SHP77 treated with DMSO at 0.1 percent for 48 hours (cell line): ENCODE measurements at regions not wholly inside any gene's neighbourhood (a gene's known extent, or its start where the extent isn't known, plus 50 kb on each side); places are given as distances from the start of the nearest gene placed in this dataset.

ENCODE experiments used
- DNase-seq: peaks from one replicate; lab custom pipeline; 2025; lab: John Stamatoyannopoulos, UW

DNA sequence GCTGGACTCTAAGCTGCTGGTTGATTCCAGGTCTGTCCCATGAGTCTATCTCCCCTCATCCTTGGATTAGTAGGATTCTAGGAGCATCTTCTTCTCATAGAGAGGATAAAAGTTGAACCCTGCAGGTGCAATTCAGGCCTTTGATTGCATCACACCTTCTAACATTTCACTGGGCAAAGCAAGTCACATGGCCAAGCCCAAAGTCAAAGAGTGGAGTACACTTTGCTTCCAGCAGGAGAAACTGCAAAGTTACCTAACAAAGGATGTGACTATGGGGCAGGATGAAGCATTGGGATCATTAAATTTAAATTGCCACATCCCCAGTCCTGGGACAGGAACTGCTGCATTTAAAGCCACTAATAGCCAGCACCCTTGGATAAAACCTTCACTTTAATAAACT is 51.0 kb upstream of the EGFLAM start:
- DNase-seq, result no peak

DNA sequence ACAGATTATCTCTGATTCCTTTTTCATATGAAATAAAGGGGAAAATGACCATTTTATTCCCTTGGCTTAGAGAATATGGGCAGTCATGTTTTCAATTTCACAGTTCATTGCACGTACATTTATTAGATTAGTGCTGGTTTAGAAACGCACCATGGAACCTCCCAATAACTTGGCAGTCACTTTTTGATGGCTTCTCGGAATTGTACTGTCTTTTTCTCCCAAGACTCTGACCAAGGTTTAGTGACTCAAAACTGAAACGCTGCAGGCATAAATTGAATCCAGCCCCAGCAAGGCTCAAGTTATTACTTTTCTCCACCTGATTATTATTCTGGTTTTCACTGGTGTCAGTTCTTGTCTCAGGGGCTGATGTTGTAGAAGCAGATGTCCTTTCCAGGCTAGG is 55.6 kb upstream of the EGFLAM start:
- DNase-seq, result no peak

DNA sequence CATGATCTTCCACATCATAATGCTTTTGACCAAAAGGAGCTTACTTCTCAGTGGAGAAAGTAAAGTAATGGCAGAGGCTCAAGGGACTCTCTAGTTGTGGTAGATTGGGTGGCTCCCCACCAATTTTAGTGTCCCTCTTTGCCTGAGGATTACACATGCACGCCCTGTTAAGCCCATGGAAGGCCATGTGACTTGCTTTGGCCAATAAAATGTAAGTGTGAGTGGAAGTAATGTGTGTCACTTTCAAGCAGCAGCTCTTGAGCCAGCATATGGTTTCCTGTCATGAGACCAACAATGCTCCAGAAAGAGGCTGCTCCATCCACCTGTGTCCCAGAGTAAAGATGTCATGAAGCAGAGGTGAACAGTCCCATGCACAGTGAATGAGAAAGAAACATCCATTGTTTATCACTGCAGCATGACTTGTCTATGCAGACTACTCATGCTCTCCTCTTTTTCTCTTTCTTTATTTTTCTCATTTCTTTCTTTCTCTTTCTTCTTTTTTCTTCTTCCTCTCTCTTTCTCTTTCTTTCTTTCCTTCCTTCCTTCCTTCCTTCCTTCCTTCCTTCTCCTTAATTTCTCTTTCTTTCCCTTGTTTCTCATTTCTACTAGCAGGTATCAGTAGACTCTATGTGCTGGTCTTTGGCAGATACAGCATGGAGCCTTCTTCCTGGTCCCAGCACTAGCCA is 57.3 kb upstream of the EGFLAM start:
- DNase-seq, result no peak

DNA sequence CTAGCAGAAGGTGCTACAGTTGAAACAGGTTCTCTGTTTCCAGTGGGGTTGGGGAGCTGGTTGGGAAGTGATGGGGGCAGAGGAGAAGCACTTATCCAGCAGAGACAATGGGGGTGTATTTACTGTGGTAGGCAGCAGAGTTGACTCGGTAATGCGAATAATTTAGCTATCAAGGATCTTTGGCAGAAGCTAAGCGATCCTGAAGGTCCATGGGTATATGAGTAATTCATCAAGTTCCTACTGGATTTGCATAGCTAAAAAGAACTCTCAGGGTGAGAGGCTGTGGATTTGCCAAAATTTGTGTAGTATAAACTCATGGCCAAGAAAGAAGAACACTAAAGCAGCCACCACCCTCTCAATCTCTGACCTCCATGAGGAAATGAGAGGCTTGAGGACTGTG is 61.2 kb upstream of the EGFLAM start:
- DNase-seq, result no peak

DNA sequence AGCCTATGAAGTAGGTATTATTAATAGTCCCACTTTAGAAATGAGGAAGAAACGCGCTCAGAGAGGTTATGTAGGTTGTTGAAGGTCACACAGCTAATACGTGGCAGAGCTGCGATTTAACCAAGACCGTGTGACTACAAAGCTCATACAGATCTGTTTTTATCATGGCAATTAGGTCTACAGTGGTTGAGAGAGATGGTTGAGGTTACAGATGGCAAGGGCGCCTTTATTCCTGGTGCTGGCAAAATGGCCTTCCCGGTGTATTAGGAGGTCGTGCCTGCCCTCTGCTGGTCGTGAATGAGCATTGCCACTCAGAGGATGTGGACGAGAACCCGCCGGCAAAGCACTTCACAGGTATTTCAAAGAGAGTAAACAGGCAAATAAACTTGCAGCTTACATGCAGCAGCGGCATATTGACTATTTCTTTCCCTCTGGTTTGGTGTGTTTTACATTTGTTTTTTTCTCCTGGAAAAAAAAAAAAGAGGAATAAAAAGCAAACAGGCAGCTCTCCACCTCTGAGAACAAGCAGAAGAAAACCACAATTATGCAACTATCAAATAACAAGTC is 65.3 kb upstream of the EGFLAM start:
- DNase-seq, result peak; percentile 30

DNA sequence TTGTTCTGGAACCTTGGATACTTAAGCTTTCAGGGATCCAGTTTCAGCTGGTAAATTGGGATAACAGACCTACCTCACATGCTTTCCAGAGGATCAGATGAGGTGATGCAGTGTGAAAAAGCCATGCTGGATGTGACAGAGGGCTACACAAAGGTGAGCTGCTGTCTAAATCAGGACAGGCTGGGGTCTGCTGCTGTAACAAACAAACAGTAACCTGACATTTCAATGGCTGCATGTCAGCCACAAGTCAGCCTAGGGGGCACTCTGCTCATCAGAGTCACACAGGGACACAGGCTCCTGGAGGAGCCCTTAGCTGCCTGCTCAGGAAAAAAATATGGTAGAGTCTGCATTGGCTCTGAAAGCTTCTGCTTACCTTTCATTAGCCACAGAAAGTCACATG is 66.7 kb upstream of the EGFLAM start:
- DNase-seq, result no peak

DNA sequence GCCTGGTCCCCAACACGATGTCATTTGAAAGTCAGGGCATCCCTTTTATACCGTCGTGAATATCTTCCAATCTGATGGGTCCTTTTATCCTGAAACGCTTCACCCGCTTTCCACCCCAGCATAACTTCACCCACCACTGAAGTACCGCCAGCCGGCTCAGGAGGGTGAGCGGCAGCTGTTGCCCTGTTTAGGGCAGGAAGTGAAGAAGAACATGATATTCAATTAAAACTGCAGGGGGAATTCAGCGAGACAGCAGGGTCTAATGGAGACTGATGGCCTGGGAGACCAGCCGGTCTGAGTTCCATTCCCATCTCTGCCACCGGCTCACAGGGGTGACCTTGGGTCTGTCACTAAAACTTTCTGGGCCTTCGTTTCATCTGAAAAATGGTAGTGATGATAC is 68.2 kb upstream of the EGFLAM start:
- DNase-seq, result no peak

DNA sequence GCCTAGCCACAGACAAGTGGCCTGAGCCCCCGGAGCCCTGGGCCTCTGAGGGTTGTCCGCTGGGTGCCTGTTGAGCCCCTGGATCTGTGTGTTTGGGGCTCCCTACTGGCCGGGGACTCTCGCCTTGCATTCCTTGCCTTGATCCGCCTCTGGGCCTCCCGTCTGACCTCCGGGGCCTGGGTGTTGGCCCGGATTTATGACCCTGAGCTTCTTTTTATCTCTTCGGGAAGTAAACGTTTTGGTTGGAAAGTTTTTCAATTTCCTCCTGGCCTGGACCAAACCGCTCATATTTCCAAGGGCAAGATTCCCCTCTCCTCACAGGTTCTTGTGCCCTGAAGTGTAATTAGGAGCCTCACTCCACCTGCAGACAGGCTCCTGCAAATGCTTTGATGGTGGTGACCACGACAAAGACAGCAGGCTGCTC is 69.3 kb upstream of the EGFLAM start:
- DNase-seq, result no peak

DNA sequence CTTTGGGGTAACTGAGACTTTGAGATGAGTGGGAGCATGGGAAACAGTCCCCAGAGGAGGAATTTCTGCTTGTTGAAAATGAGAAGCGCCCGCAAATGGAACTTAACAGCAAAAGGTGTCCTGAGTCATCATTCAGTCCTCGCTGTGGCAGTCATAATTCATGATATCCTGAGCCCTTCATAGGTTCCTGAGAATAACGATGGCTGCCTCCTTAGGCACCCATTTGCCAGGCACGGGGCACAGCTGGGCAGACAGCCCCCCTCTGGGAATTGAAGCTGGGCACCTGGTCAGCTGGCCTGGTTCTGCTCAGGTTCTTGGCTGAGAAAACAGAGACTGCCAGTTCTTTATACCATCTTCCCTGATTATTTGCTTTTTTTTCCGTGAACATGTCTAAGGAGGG is 69.8 kb upstream of the EGFLAM start:
- no peak for DNase-seq

DNA sequence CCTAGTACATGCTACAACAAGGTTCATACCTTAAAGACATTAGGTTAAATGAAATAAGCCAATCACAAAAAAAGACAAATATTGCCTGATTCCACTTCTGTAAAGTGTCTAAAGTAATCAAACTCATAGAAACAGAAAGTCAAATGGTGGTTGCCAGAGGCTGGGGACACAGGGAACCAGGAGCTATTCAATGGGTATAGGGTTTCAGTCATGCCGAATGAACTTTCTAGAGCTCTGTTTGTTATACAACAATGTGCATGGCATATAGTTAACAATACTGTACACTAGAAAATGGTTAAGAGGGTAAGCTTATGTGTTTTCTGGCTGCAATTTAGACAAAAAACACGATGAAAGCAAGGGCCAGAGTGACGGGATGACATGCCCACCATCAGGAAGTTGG is 70.8 kb upstream of the EGFLAM start:
- DNase-seq, result no peak

DNA sequence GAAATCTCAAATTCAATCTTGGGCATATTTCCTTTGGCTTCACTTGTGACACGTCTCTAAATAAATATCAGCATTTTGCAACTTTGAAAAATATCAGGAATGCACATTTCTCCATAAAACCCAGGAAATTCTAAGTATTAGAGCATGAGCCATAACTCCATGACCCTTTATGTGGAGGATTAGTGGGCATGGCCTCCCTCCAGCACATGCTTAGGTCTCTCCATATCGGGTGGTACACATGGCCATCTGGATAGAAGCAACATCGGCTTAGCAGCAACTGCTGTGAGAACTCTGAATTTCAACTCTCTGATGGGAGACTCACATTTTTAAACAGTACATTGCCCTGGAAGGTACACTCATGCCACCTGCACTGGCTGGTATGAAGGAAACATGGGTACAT is 73.7 kb upstream of the EGFLAM start:
- no peak for DNase-seq

DNA sequence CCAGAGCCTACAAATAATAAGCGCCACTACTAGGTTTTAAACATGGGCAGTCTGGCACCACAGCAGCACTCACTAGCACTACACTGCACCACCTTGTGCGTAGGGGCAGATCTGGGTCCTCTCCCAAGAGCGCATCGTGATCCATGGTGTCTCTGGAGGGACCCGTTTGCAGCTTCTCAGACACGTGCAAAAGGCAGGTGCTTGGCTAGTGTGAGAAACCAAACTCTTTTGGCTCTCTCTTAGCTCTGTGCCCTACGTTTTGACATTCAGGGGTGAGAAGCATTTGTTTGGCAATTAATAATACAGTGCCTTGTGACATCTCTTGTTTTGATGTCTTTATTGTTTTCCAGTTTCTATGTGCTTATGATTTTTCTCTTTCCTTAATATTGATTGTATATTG is 75.4 kb upstream of the EGFLAM start:
- no peak for DNase-seq

DNA sequence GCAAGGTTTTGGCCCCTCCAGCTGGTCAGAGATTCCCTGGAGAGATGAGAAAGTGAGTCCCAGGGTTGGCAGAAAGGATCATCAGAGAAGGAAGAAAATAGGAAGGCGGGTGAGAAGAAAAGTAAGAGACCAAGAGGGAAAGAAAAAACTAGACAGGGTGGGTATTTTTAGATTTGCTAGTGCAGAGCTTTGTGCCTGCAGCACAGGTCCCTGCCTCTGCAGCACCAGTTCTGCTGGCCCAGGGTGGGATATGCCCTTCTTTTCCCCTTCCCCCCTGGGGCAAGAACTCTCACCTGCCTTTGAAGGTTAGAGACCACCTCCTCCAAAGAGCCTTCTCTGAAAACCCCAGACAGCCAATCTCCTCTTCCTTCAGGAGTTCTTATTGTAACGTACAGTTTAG is 90.3 kb upstream of the EGFLAM start:
- DNase-seq, result no peak

DNA sequence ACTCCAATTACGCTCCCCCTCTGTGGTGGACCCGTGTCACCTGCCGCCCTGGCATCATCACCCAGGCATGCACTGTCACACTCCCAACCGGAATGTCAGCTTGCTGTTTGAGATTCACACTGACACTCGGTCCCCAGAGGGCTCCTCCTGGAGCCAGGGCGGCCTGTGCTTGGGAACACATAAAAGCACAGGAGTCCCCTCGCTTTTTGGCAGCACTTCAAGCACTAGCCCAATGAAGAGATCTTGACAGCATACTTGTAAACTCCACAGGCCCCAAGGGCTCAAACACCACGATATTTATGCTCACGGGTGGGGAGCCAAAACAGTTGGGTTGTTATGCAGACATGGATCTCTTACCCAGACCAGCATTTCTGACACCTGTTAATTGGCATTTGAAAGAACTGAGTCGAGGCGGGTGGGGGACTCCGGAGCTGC is 90.8 kb upstream of the EGFLAM start:
- no peak for DNase-seq

DNA sequence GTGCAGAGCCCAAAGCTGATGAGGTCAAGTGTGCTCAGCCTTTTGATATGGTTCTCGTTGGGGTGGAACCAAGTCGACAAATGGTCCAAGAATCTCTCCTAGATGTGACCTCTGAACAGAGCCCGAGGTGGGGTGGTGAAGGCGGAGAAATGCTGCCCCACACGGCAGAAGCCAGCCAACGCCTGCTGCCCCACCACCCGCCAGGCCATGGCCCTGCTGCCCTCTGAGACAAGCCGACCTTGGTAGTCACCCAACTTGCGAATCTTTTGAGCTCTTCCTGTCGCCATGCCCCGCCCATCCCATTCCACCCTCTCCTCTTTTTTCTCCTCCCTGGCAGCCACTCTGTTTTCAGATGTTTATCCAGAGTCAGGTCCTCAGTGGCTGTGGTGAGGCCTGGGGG is 91.5 kb upstream of the EGFLAM start:
- no peak for DNase-seq

DNA sequence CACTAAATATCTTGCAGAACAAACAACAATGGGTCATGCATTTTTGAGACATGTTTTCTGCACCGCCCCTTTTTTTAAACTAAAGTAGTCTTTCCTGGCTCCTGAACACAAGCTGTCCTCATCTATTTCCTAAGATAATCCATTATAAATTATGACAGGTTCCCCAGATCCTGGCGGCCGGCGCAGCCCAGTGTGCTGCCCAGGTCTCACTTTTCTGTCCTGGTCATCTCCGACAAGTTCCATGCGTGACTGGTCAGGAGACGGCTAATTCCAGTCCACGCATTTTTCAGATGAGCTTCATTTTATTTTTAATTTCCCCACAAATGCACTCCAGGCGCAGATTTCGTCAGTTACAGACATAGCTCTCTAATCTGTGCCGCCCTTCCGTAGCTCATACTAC is 92.9 kb upstream of the EGFLAM start:
- no peak for DNase-seq

DNA sequence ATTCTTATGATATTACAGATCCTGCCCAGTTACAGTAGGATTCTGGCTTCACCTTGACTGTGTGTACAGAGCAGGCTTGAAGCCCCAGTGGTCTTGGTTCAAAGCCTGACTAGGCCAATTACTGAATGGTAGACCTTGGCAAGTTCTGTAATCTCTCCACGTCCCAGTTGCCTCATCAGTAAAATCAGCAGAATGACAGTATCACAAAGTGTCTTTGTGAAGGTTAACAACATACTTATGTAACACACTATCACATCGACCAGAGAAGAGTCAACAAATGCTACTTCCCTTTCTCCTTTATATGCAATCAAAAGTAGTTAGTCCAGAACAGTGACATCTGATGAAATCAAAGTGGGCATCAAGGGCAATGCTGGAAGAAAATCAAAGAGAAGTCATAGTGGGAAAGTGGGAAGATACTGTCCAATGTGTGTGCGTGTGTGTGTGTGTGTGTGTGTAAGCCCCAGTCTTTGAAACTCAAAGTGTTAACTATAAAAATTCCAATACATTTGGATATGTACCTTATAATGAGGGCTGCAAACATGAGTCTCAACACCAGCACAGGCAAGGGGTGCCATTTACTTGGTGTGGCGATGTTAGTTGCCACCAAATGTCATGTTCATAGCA is 93.5 kb upstream of the EGFLAM start:
- DNase-seq, result no peak

DNA sequence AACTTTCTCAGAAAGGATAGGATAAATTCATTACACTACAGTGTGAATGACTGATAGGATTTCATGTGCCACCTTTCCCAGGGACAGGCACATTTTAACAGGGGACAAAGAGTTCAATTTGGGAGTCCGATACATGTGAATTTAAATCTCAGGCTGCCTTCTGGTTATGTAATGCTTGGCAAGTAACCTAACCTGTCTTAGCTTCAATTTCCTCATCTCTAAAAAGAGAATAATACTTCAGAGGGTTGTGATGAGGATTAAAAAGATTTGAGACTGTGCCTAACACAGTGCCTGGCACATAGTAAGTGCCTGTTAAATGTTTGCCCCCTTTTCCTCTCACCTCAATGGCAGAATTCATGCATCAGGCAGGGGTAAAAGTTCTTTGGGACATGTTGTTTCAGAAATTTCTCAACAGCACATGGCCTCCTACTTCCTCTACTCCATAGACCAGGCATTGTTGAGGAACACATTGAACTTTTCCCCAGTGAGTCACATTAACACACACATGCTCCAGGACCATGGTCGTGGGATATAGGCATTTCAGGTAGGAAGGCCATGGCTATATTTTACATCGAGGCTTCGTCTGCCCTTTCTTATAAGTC is 94.6 kb upstream of the EGFLAM start:
- DNase-seq, result no peak

DNA sequence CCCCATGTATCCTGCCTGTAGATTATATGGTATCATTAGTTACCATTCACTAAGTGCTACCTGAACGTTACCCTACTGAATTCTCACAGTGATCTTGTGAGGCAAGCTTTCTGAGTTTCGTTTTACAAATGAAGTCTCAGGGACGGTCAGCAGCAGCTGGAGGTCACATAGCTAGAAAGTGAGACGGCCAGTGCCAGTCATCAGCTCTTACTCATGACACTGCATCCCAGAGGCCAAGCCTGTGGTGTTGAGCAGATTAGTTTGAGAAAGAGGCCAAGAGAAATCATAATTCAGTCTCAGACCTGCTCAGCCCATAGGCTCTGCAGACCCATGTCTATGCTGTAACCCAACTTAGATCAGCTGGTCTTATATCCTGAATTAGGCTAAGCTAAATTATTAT is 95.7 kb upstream of the EGFLAM start:
- DNase-seq, result no peak

DNA sequence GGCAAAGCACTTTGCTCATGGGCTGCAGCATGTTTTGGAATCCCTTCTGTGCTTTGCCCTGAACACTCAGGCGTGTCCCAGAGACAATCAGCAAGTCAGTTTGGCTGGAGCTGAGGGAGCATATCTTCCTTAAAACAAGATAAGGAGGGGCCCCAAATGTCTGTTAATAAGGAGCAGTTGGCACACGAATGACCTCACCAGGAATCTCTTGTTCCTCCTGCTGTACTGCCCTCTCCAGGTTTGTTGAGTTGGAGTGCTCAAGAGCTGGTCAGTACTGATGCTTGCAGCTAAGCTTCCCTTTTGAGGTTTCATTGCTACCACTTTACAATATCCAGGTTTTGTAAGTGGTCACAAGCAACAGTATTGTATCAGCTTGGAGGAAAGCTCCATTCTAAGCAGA is 101.3 kb upstream of the EGFLAM start:
- no peak for DNase-seq

DNA sequence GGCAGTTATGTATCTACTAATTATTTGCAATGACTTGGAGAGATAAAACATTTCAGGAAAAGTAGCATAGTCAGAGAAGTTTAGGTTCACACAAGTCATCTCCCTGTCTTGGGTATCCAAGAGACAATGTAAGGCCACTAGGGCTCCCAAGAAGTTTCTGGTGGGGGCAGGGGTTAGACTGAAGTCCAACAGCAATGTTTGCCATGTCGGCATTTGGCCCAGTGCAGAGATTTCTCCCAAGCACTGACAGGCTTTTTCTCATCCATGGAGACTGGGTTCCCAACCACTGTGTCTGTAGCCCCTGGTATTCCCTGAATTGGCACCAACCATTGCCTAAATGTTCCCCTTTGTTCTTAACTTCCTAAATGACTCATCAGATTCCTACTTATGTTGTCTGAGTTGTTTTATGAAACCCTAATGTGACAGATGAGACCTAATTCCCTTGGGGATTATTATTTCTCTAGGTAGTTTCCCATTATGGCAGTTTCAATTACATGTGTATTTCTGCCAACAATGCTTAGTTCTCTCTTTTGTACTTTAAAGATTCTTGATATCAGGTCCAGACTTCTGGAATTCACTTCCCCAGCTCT is 103.6 kb upstream of the EGFLAM start:
- DNase-seq, result no peak

DNA sequence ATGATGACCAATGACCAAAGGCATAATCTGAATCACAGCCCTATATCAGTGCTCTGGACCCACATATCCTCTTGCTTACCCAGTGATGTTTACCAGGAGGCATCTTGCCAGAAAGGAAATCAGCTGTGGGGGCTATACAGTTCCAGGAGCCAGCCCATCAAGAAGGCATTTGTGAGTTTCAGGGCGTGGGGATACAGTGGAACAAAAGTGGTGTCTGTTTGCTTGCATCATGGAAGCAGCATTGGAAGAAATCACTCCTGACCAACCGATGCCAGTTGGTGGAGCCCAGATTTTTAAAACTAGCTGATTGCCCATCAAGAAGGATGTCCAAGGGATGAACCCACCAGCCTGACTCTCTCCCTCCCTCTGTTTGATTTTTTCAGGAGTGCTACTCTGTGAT is 106.5 kb upstream of the EGFLAM start:
- DNase-seq, result no peak

DNA sequence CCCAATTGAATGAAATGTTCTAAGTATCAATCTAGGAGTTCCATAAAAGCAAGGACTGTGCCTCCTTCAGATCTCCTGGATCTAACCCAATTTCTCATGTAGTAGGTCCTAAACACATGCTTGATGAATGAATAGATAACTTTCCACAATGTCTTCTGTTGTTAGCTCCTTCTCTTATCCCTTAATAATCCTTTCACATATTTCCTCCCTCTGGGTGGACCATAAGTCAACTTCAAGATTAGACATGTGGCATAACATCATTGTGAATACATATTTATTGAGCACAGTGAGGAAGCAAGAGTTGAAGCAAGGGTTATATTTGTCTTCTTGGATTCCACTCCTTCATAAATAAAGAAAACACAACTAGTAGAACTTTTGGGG is 108.6 kb upstream of the EGFLAM start:
- no peak for DNase-seq
